Activated T-helper 2 cell treated with anti-CD3 and anti-CD28 coated beads, Interferon-gamma antibody, Interleukin-2, Interleukin-4, amounts not matched to agents 10 μg/mL and 5 μg/mL and 100 μg/mL, durations not matched to agents 14 hours and 24 hours and 36 hours (primary cell): ENCODE measurements at regions not wholly inside any gene's neighbourhood (a gene's known extent, or its start where the extent isn't known, plus 50 kb on each side); places are given as distances from the start of the nearest gene placed in this dataset.

Experiments
- DNase-seq: peaks from one replicate; pipeline ENCODE4 v3.0.0; 2021; ENCODE audit warnings: low spot score
- H3K27ac Mint-ChIP-seq: one replicate; pipeline ENCODE4 v1.8.0; 2021; ENCODE audit warnings: mixed read lengths
- H3K27me3 Mint-ChIP-seq: one replicate; pipeline ENCODE4 v1.8.0; 2021; ENCODE audit warnings: low read depth, mixed read lengths
- H3K36me3 Mint-ChIP-seq: one replicate; pipeline ENCODE4 v1.8.0; 2021; ENCODE audit warnings: low read depth, mixed read lengths
- H3K4me1 Mint-ChIP-seq: one replicate; pipeline ENCODE4 v1.8.0; 2021; ENCODE audit warnings: low read depth, mixed read lengths
- H3K4me3 Mint-ChIP-seq: one replicate; pipeline ENCODE4 v1.8.0; 2021; ENCODE audit warnings: low read depth, mild to moderate bottlenecking, moderate library complexity, mixed read lengths
- H3K9me3 Mint-ChIP-seq: one replicate; pipeline ENCODE4 v1.8.0; 2021; ENCODE audit warnings: mixed read lengths
- intact Hi-C: fragments of 100-400 bp; cut with micrococcal nuclease; formaldehyde crosslinking; loops from one replicate; pipeline ENCODE4 v1.15.1; 2023

GRCh38 chr22:34116126-34116525, 195.8 kb upstream of the LARGE1 start:
- Mint-ChIP-seq H3K4me1 (no peaks in the 10 kb centered on the region), H3K4me3 (no peak overlapping the region), H3K36me3 (no peaks in the 10 kb centered on the region), H3K27me3 (no peaks in the 10 kb centered on the region), H3K9me3 (peaks cover 12% of the 10 kb centered on the region), H3K27ac (no peak overlapping the region)
- intact Hi-C loops, result no loop called here
- DNase-seq, result no peak

GRCh38 chr22:34122042-34122441, 201.8 kb upstream of the LARGE1 start:
- Mint-ChIP-seq H3K4me3 (no peak overlapping the region), H3K4me1 (no peaks in the 10 kb centered on the region), H3K27ac (no peak overlapping the region), H3K27me3 (no peaks in the 10 kb centered on the region), H3K36me3 (no peaks in the 10 kb centered on the region), H3K9me3 (peaks cover 32% of the 10 kb centered on the region)
- DNase-seq, result no peak
- intact Hi-C loops, result no loop called here

- Mint-ChIP-seq H3K4me3 (no peak overlapping the region), H3K27ac (no peak overlapping the region), H3K27me3 (no peaks in the 10 kb centered on the region), H3K4me1 (no peaks in the 10 kb centered on the region), H3K36me3 (no peaks in the 10 kb centered on the region), H3K9me3 (peaks cover 46% of the 10 kb centered on the region)
- no peak for DNase-seq
- intact Hi-C loops, result no loop called here
Observed at GRCh38 chr22:34129691-34130486, 209.6 kb upstream of the LARGE1 start.

GRCh38 chr22:34135749-34136148, 215.5 kb upstream of the LARGE1 start:
- Mint-ChIP-seq H3K4me1 (no peaks in the 10 kb centered on the region), H3K9me3 (peaks cover 58% of the 10 kb centered on the region), H3K27me3 (no peaks in the 10 kb centered on the region), H3K36me3 (no peaks in the 10 kb centered on the region), H3K27ac (no peak overlapping the region), H3K4me3 (no peak overlapping the region)
- intact Hi-C loops, result no loop called here
- no peak for DNase-seq

GRCh38 chr22:34150023-34150422, 229.7 kb upstream of the LARGE1 start:
- intact Hi-C loops, result no loop called here
- Mint-ChIP-seq H3K27me3 (no peaks in the 10 kb centered on the region), H3K27ac (no peak overlapping the region), H3K4me3 (no peak overlapping the region), H3K9me3 (peaks cover 68% of the 10 kb centered on the region), H3K36me3 (no peaks in the 10 kb centered on the region), H3K4me1 (no peaks in the 10 kb centered on the region)
- no peak for DNase-seq

- Mint-ChIP-seq H3K4me3 (no peak overlapping the region), H3K9me3 (peaks cover 52% of the 10 kb centered on the region), H3K4me1 (no peaks in the 10 kb centered on the region), H3K27ac (no peak overlapping the region), H3K36me3 (no peaks in the 10 kb centered on the region), H3K27me3 (no peaks in the 10 kb centered on the region)
- no peak for DNase-seq
- intact Hi-C loops, result no loop called here
Observed at GRCh38 chr22:34159491-34159890, 239.2 kb upstream of the LARGE1 start.

GRCh38 chr22:34160141-34160783, 240.0 kb upstream of the LARGE1 start:
- intact Hi-C loops, result no loop called here
- Mint-ChIP-seq H3K27me3 (no peaks in the 10 kb centered on the region), H3K27ac (no peak overlapping the region), H3K4me3 (no peak overlapping the region), H3K36me3 (no peaks in the 10 kb centered on the region), H3K9me3 (peaks cover 45% of the 10 kb centered on the region), H3K4me1 (no peaks in the 10 kb centered on the region)
- no peak for DNase-seq

GRCh38 chr22:34161431-34162123, 241.3 kb upstream of the LARGE1 start:
- H3K36me3 Mint-ChIP-seq, result no peaks in the 10 kb centered on the region
- H3K27ac Mint-ChIP-seq, result no peak overlapping the region
- H3K4me1 Mint-ChIP-seq, result no peaks in the 10 kb centered on the region
- H3K9me3 Mint-ChIP-seq, result peaks cover 36% of the 10 kb centered on the region
- no peaks in the 10 kb centered on the region for H3K27me3 Mint-ChIP-seq
- H3K4me3 Mint-ChIP-seq, result no peak overlapping the region
- intact Hi-C loops, result no loop called here
- no peak for DNase-seq

- intact Hi-C loops, result no loop called here
- Mint-ChIP-seq H3K4me3 (no peak overlapping the region), H3K36me3 (no peaks in the 10 kb centered on the region), H3K27ac (no peak overlapping the region), H3K27me3 (no peaks in the 10 kb centered on the region), H3K4me1 (no peaks in the 10 kb centered on the region), H3K9me3 (peaks cover 39% of the 10 kb centered on the region)
- no peak for DNase-seq
Observed at GRCh38 chr22:34198976-34199375, 278.7 kb upstream of the LARGE1 start.

GRCh38 chr22:34210301-34210700, 290.0 kb upstream of the LARGE1 start:
- intact Hi-C loops, result no loop called here
- no peak overlapping the region for H3K27ac Mint-ChIP-seq
- H3K4me1 Mint-ChIP-seq, result no peaks in the 10 kb centered on the region
- H3K4me3 Mint-ChIP-seq, result no peak overlapping the region
- H3K27me3 Mint-ChIP-seq, result no peaks in the 10 kb centered on the region
- no peak for DNase-seq
- H3K9me3 Mint-ChIP-seq, result peaks cover 51% of the 10 kb centered on the region
- no peaks in the 10 kb centered on the region for H3K36me3 Mint-ChIP-seq

- intact Hi-C loops, result no loop called here
- H3K9me3 Mint-ChIP-seq, result peaks cover 71% of the 10 kb centered on the region
Observed at GRCh38 chr22:34214372-34214771, 294.1 kb upstream of the LARGE1 start.

GRCh38 chr22:34225278-34225677, 305.0 kb upstream of the LARGE1 start:
- intact Hi-C loops, result no loop called here
- no peaks in the 10 kb centered on the region for H3K4me1 Mint-ChIP-seq
- no peaks in the 10 kb centered on the region for H3K36me3 Mint-ChIP-seq
- no peak overlapping the region for H3K4me3 Mint-ChIP-seq
- H3K27me3 Mint-ChIP-seq, result no peaks in the 10 kb centered on the region
- H3K27ac Mint-ChIP-seq, result no peak overlapping the region
- H3K9me3 Mint-ChIP-seq, result peaks cover 39% of the 10 kb centered on the region
- DNase-seq, result no peak

More at GRCh38 chr22:34214372-34214771, 294.1 kb upstream of the LARGE1 start:
- no peak overlapping the region for H3K27ac Mint-ChIP-seq
- no peak overlapping the region for H3K4me3 Mint-ChIP-seq
- no peak for DNase-seq
- no peaks in the 10 kb centered on the region for H3K4me1 Mint-ChIP-seq
- H3K36me3 Mint-ChIP-seq, result no peaks in the 10 kb centered on the region
- no peaks in the 10 kb centered on the region for H3K27me3 Mint-ChIP-seq

GRCh38 chr22:34236527-34236926, 316.3 kb upstream of the LARGE1 start:
- Mint-ChIP-seq H3K4me1 (no peaks in the 10 kb centered on the region), H3K27ac (no peak overlapping the region), H3K4me3 (no peak overlapping the region), H3K9me3 (peaks cover 58% of the 10 kb centered on the region), H3K36me3 (no peaks in the 10 kb centered on the region), H3K27me3 (no peaks in the 10 kb centered on the region)
- no peak for DNase-seq
- intact Hi-C loops, result no loop called here
